ENCODE measurements at regions not wholly inside any gene's neighbourhood (a gene's known extent, or its start where the extent isn't known, plus 50 kb on each side); places are given as distances from the start of the nearest gene placed in this dataset.

DNA sequence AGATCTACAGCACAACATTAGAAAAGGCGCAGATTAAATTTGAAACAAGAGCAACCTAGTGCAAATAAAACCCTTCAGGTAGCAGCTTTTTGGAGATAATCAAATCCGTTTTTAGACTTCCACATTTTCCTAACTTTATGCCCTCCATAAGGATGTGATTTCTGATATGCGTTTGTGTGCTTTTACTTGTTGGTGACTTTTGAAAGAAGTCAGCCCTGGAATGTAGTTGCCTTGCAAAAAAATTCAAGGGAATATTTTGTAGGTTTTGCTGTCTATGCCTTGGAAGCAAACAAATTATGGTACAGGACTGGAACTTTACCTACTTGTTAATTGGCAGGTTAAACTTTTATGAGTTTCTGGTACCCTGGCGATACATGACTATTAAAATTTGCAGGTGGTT is 86.7 kb upstream of the HDAC9 start:
- TF ChIP-seq CTCF (IDR thresholded peaks at IDR 0.05 in 2 of 3, conservative IDR thresholded peaks at IDR 0.05 in 1 of 3; ENCODE audit: borderline replicate concordance in 1 of 3, insufficient read depth in 1 of 3, low read depth in 2 of 3, low read length in 2 of 3) (no peak), CEBPB (IDR thresholded peaks at IDR 0.05; ENCODE audit: low read depth) (no peak), EZH2phosphoT487 (IDR thresholded peaks at IDR 0.05; ENCODE audit: borderline replicate concordance) (no peak), SIN3A (IDR thresholded peaks at IDR 0.05; ENCODE audit: low read depth) (no peak), ATF3 (IDR thresholded peaks at IDR 0.05) (no peak), TCF7L2 (IDR thresholded peaks at IDR 0.05; ENCODE audit: borderline replicate concordance, extremely low read depth, insufficient read depth, insufficient read length) (no peak), ZNF274 (IDR thresholded peaks at IDR 0.05; ENCODE audit: low read depth, low read length) (no peak), RAD21 (IDR thresholded peaks at IDR 0.05; ENCODE audit: low read depth) (no peak), FOSL1 (IDR thresholded peaks at IDR 0.05; ENCODE audit: low read depth) (no peak), POLR2AphosphoS5 (IDR thresholded peaks at IDR 0.05; ENCODE audit: low read depth, low read length) (no peak)
- TF ChIP-seq, protein P1, sequence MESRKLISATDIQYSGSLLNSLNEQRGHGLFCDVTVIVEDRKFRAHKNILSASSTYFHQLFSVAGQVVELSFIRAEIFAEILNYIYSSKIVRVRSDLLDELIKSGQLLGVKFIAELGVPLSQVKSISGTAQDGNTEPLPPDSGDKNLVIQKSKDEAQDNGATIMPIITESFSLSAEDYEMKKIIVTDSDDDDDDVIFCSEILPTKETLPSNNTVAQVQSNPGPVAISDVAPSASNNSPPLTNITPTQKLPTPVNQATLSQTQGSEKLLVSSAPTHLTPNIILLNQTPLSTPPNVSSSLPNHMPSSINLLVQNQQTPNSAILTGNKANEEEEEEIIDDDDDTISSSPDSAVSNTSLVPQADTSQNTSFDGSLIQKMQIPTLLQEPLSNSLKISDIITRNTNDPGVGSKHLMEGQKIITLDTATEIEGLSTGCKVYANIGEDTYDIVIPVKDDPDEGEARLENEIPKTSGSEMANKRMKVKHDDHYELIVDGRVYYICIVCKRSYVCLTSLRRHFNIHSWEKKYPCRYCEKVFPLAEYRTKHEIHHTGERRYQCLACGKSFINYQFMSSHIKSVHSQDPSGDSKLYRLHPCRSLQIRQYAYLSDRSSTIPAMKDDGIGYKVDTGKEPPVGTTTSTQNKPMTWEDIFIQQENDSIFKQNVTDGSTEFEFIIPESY (IDR thresholded peaks at IDR 0.05; ENCODE audit: extremely low read depth, insufficient replicate concordance, low read length) = no peak
